SK-MEL-5 (cell line): ENCODE measurements at regions not wholly inside any gene's neighbourhood (a gene's known extent, or its start where the extent isn't known, plus 50 kb on each side); places are given as distances from the start of the nearest gene placed in this dataset.
"Not testable (repeated sequence)": the region's sequence is repeated elsewhere in the genome, so short reads cannot be mapped to it uniquely, and the experiment has no call there.

ENCODE experiments used
- DNase-seq: peaks from one replicate; pipeline ENCODE4 v3.0.0-alpha.2; 2016; ENCODE audit warnings: low read depth, low spot score
- in situ Hi-C: cut with HindIII; loops from 2 replicates; pipeline ENCODE4 v1.10.0; 2016; ENCODE audit warnings: low sequenced_read_pairs, high pct_unique_total_duplicates, low pct_unique_long_range_greater_than_20kb

- in situ Hi-C loops, result no loop called here
- no peak for DNase-seq
Observed at GRCh38 chr13:80072231-80072630, 268.7 kb downstream of the SPRY2 start.

- in situ Hi-C loops, result no loop called here
- no peak for DNase-seq
Observed at GRCh38 chr13:80070024-80070703, 270.8 kb downstream of the SPRY2 start.

- in situ Hi-C loops, result no loop called here
- no peak for DNase-seq
Observed at GRCh38 chr13:80069374-80069773, 271.6 kb downstream of the SPRY2 start.

GRCh38 chr13:80065996-80066395 is 274.9 kb downstream of the SPRY2 start:
- DNase-seq, result no peak
- in situ Hi-C loops, result no loop called here

- DNase-seq, result not testable (repeated sequence)
Observed at GRCh38 chr13:80062416-80062815, 278.5 kb downstream of the SPRY2 start.

GRCh38 chr13:80059789-80060188 is 281.1 kb downstream of the SPRY2 start:
- in situ Hi-C loops, result no loop called here
- no peak for DNase-seq

More at GRCh38 chr13:80062416-80062815, 278.5 kb downstream of the SPRY2 start:
- in situ Hi-C loops, result not testable (repeated sequence)

- no peak for DNase-seq
- in situ Hi-C loops, result no loop called here
Observed at GRCh38 chr13:80058626-80059025, 282.3 kb downstream of the SPRY2 start.

- DNase-seq, result peak; percentile 37
- in situ Hi-C loops, result no loop called here
Observed at GRCh38 chr13:80055847-80056246, 285.1 kb downstream of the SPRY2 start.

- in situ Hi-C loops, result no loop called here
- DNase-seq, result no peak
Observed at GRCh38 chr13:80054806-80055205, 286.1 kb downstream of the SPRY2 start.

GRCh38 chr13:80052286-80052685 is 288.6 kb downstream of the SPRY2 start:
- in situ Hi-C loops, result no loop called here
- no peak for DNase-seq

GRCh38 chr13:80050252-80050651 is 290.7 kb downstream of the SPRY2 start:
- in situ Hi-C loops, result no loop called here
- peak; percentile 34 for DNase-seq

- in situ Hi-C loops, result no loop called here
- DNase-seq, result peak; percentile 100
Observed at GRCh38 chr13:80048802-80049201, 292.1 kb downstream of the SPRY2 start.

- DNase-seq, result peak; percentile 23
- in situ Hi-C loops, result no loop called here
Observed at GRCh38 chr13:80048030-80048429, 292.9 kb downstream of the SPRY2 start.

GRCh38 chr13:80047406-80047805 is 293.5 kb downstream of the SPRY2 start:
- DNase-seq, result peak; percentile 32
- in situ Hi-C loops, result no loop called here

GRCh38 chr13:80040981-80041317 is 300.0 kb downstream of the SPRY2 start:
- in situ Hi-C loops, result no loop called here

GRCh38 chr13:80040196-80040980 is 300.5 kb downstream of the SPRY2 start:
- DNase-seq, result no peak
- in situ Hi-C loops, result no loop called here

More at GRCh38 chr13:80040981-80041317, 300.0 kb downstream of the SPRY2 start:
- DNase-seq, result no peak

GRCh38 chr13:80039000-80039399 is 301.9 kb downstream of the SPRY2 start:
- DNase-seq, result no peak
- in situ Hi-C loops, result no loop called here

- DNase-seq, result no peak
- in situ Hi-C loops, result no loop called here
Observed at GRCh38 chr13:80038371-80038770, 302.6 kb downstream of the SPRY2 start.

- in situ Hi-C loops, result no loop called here
Observed at GRCh38 chr13:80037505-80037888, 303.4 kb downstream of the SPRY2 start.

More at GRCh38 chr13:80037505-80037888, 303.4 kb downstream of the SPRY2 start:
- peak; percentile 27 for DNase-seq
